ENCODE measurements at regions not wholly inside any gene's neighbourhood (a gene's known extent, or its start where the extent isn't known, plus 50 kb on each side); places are given as distances from the start of the nearest gene placed in this dataset.

- no peak for DNase-seq (ENCODE audit: low read depth in 3 of 3)
Measured at GRCh38 chr13:53144826-53145225, 116.2 kb downstream of the OLFM4 start.

GRCh38 chr13:53150568-53150967, 122.0 kb downstream of the OLFM4 start:
- no peak for DNase-seq (ENCODE audit: low read depth in 3 of 3)

- peak in 1 of 3 experiments; percentile 6 for DNase-seq (ENCODE audit: low read depth in 3 of 3)
Measured at GRCh38 chr13:53151336-53152056, 122.9 kb downstream of the OLFM4 start.

- no peak for DNase-seq (ENCODE audit: low read depth in 3 of 3)
Measured at GRCh38 chr13:53152057-53152421, 123.4 kb downstream of the OLFM4 start.

GRCh38 chr13:53158201-53158600, 129.6 kb downstream of the OLFM4 start:
- no peak for DNase-seq (ENCODE audit: low read depth in 3 of 3)

GRCh38 chr13:53159431-53159830, 130.8 kb downstream of the OLFM4 start:
- no peak for DNase-seq (ENCODE audit: low read depth in 3 of 3)

GRCh38 chr13:53160211-53160610, 131.6 kb downstream of the OLFM4 start:
- no peak for DNase-seq (ENCODE audit: low read depth in 3 of 3)

- no peak for DNase-seq (ENCODE audit: low read depth in 3 of 3)
Measured at GRCh38 chr13:53161251-53161650, 132.6 kb downstream of the OLFM4 start.

GRCh38 chr13:53165261-53165660, 136.6 kb downstream of the OLFM4 start:
- no peak for DNase-seq (ENCODE audit: low read depth in 3 of 3)

GRCh38 chr13:53167561-53167960, 138.9 kb downstream of the OLFM4 start:
- DNase-seq (ENCODE audit: low read depth in 3 of 3) = no peak

- DNase-seq (ENCODE audit: low read depth in 3 of 3) = no peak
Measured at GRCh38 chr13:53170910-53171309, 142.3 kb downstream of the OLFM4 start.

- DNase-seq (ENCODE audit: low read depth in 3 of 3) = no peak
Measured at GRCh38 chr13:53174545-53174944, 145.9 kb downstream of the OLFM4 start.

GRCh38 chr13:53180684-53181083, 152.1 kb downstream of the OLFM4 start:
- DNase-seq (ENCODE audit: low read depth in 3 of 3) = no peak

- no peak for DNase-seq (ENCODE audit: low read depth in 3 of 3)
Measured at GRCh38 chr13:53182724-53183123, 154.1 kb downstream of the OLFM4 start.

- DNase-seq (ENCODE audit: low read depth in 3 of 3) = no peak
Measured at GRCh38 chr13:53188120-53188519, 159.5 kb downstream of the OLFM4 start.

GRCh38 chr13:53189162-53189561, 160.5 kb downstream of the OLFM4 start:
- DNase-seq (ENCODE audit: low read depth in 3 of 3) = no peak

GRCh38 chr13:53191091-53191490, 162.5 kb downstream of the OLFM4 start:
- DNase-seq (ENCODE audit: low read depth in 3 of 3) = no peak

- DNase-seq (ENCODE audit: low read depth in 3 of 3) = no peak
Measured at GRCh38 chr13:53197424-53197823, 168.8 kb downstream of the OLFM4 start.

GRCh38 chr13:53198017-53198416, 169.4 kb downstream of the OLFM4 start:
- no peak for DNase-seq (ENCODE audit: low read depth in 3 of 3)

- DNase-seq (ENCODE audit: low read depth in 3 of 3) = no peak
Measured at GRCh38 chr13:53198736-53199135, 170.1 kb downstream of the OLFM4 start.

- no peak for DNase-seq (ENCODE audit: low read depth in 3 of 3)
Measured at GRCh38 chr13:53200075-53200474, 171.5 kb downstream of the OLFM4 start.

- DNase-seq (ENCODE audit: low read depth in 3 of 3) = no peak
Measured at GRCh38 chr13:53200498-53201453, 172.2 kb downstream of the OLFM4 start.

All from stimulated activated CD4-positive, alpha-beta T cell treated with anti-CD3 and anti-CD28 coated beads, TNF-alpha, amount 100 ng/mL, for 24 hours (primary cell).